GM12891 (cell line): ENCODE measurements at regions not wholly inside any gene's neighbourhood (a gene's known extent, or its start where the extent isn't known, plus 50 kb on each side); places are given as distances from the start of the nearest gene placed in this dataset.

ENCODE experiments used
- PAX5 ChIP-seq: IDR thresholded peaks from 2 replicates; pipeline ENCODE4 v1.6.1; 2011; ENCODE audit warnings: low read length, moderate library complexity, mild to moderate bottlenecking; ENCODE audit not compliant: insufficient read depth, severe bottlenecking
- POLR2A ChIP-seq: IDR thresholded peaks from 2 replicates; pipeline ENCODE4 v1.6.1; 2011; ENCODE audit warnings: low read depth, low read length, control low read depth
- POLR2AphosphoS5 ChIP-seq: IDR thresholded peaks from 2 replicates; pipeline ENCODE4 v1.6.1; 2011; ENCODE audit warnings: low read depth, low read length, control low read depth
- SPI1 ChIP-seq: IDR thresholded peaks from 2 replicates; pipeline ENCODE4 v1.6.1; 2011; ENCODE audit warnings: low read depth, low read length, control low read depth

- TF ChIP-seq POLR2AphosphoS5 (no peak), POLR2A (no peak), SPI1 (no peak), PAX5 (no peak)
Observed at GRCh38 chr2:82728090-82728489, 1731.0 kb downstream of the SUCLG1 start.
